Endothelial cell of umbilical vein (primary cell): ENCODE measurements at regions not wholly inside any gene's neighbourhood (a gene's known extent, or its start where the extent isn't known, plus 50 kb on each side); places are given as distances from the start of the nearest gene placed in this dataset.

ENCODE experiments used
- BruUV-seq: library from RNA; stranded (reverse); fragments of 400-500 nt; replicated peaks from 2 replicates; lab custom pipeline; 2021; lab: Mats Ljungman, UMichigan
- CTCF ChIA-PET: fragments of 300-600, 350-600 bp; sonication (Branson Sonifier 250); formaldehyde crosslinking; loops from one replicate; lab custom pipeline; 2021; ENCODE audit warnings: antibody characterized with exemption, inconsistent platforms; lab: Charles Lee
- POLR2A ChIA-PET: fragments of 300-600, 350-600 bp; sonication (Branson Sonifier 250); formaldehyde crosslinking; loops from one replicate; lab custom pipeline; 2021; ENCODE audit warnings: antibody characterized with exemption, inconsistent platforms; lab: Charles Lee
- DNase-seq: peaks from one replicate; pipeline ENCODE4 v3.0.0-alpha.2; 2011; ENCODE audit warnings: low read depth, low spot score
- FAIRE-seq: peaks from 2 replicates; lab custom pipeline; 2011; peaks lifted over from hg19 to GRCh38; lab: Jason Lieb, UNC
- H2AFZ ChIP-seq: 2 replicates; pipeline ENCODE4 v1.6.0; 2012; ENCODE audit warnings: low read depth, low read length, control low read depth, inconsistent platforms
- H3K27ac ChIP-seq: 2 replicates; pipeline ENCODE4 v1.5.1; 2011; ENCODE audit warnings: low read depth, mild to moderate bottlenecking, control low read depth, low read length, moderate library complexity; ENCODE audit not compliant: insufficient read depth
- H3K27me3 ChIP-seq, 2 experiments: 2 replicates each; pipeline versions ENCODE4 v1.6.0 to v1.6.1; 2011; ENCODE audit warnings: low read length in 2 of 2, mixed read lengths in 1 of 2; ENCODE audit not compliant: control insufficient read depth in 2 of 2, insufficient read depth in 2 of 2
- H3K36me3 ChIP-seq, 2 experiments: 2 replicates in 1 of 2; 3 replicates in 1 of 2; pipeline ENCODE4 v1.5.1; 2011; ENCODE audit warnings: low read length in 2 of 2, mild to moderate bottlenecking in 1 of 2, moderate library complexity in 1 of 2; ENCODE audit not compliant: control insufficient read depth in 2 of 2, insufficient read depth in 2 of 2; ENCODE audit errors: extremely low read depth in 1 of 2
- H3K4me1 ChIP-seq: 3 replicates; pipeline ENCODE4 v1.5.1; 2011; ENCODE audit warnings: mild to moderate bottlenecking, low read length; ENCODE audit not compliant: control insufficient read depth, insufficient read depth; ENCODE audit errors: extremely low read depth
- H3K4me2 ChIP-seq: 2 replicates; pipeline ENCODE4 v1.6.1; 2011; ENCODE audit warnings: low read length, control low read depth, mixed read lengths; ENCODE audit not compliant: insufficient read depth
- H3K4me3 ChIP-seq, 3 experiments: fragments of 200-600 bp in 1 of 3; sonication (generic), shearing (Covaris generic) in 1 of 3; replicated peaks in 1 of 3; 2 replicates each; pipeline ENCODE4 v1.5.1; 2011 to 2016; ENCODE audit warnings: control low read depth in 3 of 3, low read length in 3 of 3, mild to moderate bottlenecking in 2 of 3, inconsistent platforms in 1 of 3, low read depth in 1 of 3, moderate library complexity in 1 of 3; ENCODE audit not compliant: insufficient read depth in 1 of 3
- H3K79me2 ChIP-seq: 2 replicates; pipeline ENCODE4 v1.6.0; 2012; ENCODE audit warnings: low read length, inconsistent platforms; ENCODE audit not compliant: control insufficient read depth, insufficient read depth
- H3K9ac ChIP-seq: replicated peaks from 2 replicates; pipeline ENCODE3; 2011; ENCODE audit warnings: low read length, control low read depth; ENCODE audit not compliant: insufficient read depth; ENCODE audit errors: extremely low read depth
- H3K9me1 ChIP-seq: replicated peaks from 3 replicates; pipeline ENCODE4 v1.6.0; 2011; ENCODE audit warnings: mild to moderate bottlenecking, low read length; ENCODE audit not compliant: control insufficient read depth, insufficient read depth; ENCODE audit errors: extremely low read depth
- H3K9me3 ChIP-seq: replicated peaks from 2 replicates; pipeline ENCODE4 v1.5.1; 2012; ENCODE audit warnings: low read length, inconsistent platforms; ENCODE audit not compliant: control insufficient read depth, insufficient read depth
- H4K20me1 ChIP-seq: replicated peaks from 2 replicates; pipeline ENCODE3; 2011; ENCODE audit warnings: mild to moderate bottlenecking, low read length; ENCODE audit not compliant: control insufficient read depth, insufficient read depth; ENCODE audit errors: extremely low read depth
- EZH2 ChIP-seq: IDR thresholded peaks from 2 replicates; pipeline ENCODE4 v1.6.1; 2012; ENCODE audit warnings: borderline replicate concordance, low read depth, mild to moderate bottlenecking, moderate library complexity, low read length, inconsistent platforms; ENCODE audit not compliant: severe bottlenecking
- FOS ChIP-seq: IDR thresholded peaks from 2 replicates; pipeline ENCODE4 v1.6.1; 2011; ENCODE audit warnings: mild to moderate bottlenecking, low read length, moderate library complexity, borderline replicate concordance; ENCODE audit not compliant: insufficient read depth
- GATA2 ChIP-seq: IDR thresholded peaks from 2 replicates; pipeline ENCODE4 v1.7.0; 2011; ENCODE audit warnings: low read depth, mild to moderate bottlenecking, moderate library complexity, mixed read lengths, low read length; ENCODE audit not compliant: insufficient read length, insufficient read depth
- JUN ChIP-seq: IDR thresholded peaks from 2 replicates; pipeline ENCODE4 v1.6.1; 2011; ENCODE audit warnings: borderline replicate concordance, low read depth; ENCODE audit not compliant: insufficient read length, insufficient read depth
- MAX ChIP-seq: IDR thresholded peaks from 2 replicates; pipeline ENCODE4 v1.6.1; 2011; ENCODE audit not compliant: insufficient read depth, insufficient read length
- MYC ChIP-seq: IDR thresholded peaks from one replicate; pipeline ENCODE4 v1.6.1; 2011; ENCODE audit warnings: mild to moderate bottlenecking, low read depth, low read length
- POLR2A ChIP-seq: IDR thresholded peaks from 2 replicates; pipeline ENCODE4 v1.6.1; 2012; ENCODE audit warnings: low read depth, mild to moderate bottlenecking, control low read depth, low read length
- POLR2AphosphoS5 ChIP-seq: IDR thresholded peaks from 2 replicates; pipeline ENCODE4 v1.6.1; 2012; ENCODE audit warnings: low read depth, mild to moderate bottlenecking, control low read depth, low read length, moderate library complexity; ENCODE audit not compliant: insufficient read depth
- dilution Hi-C: fragments of 300-500 bp; cut with MboI; formaldehyde crosslinking; loops from one replicate; pipeline ENCODE4 v1.15.0; 2019; ENCODE audit warnings: low sequenced_read_pairs; ENCODE audit not compliant: extremely low pct_ligation_motif_present
- intact Hi-C: fragments of 100-400 bp; cut with micrococcal nuclease; formaldehyde crosslinking; loops from one replicate; pipeline ENCODE4 v1.10.0; 2022
- TF ChIP-seq, protein P1 (sequence below), 2 donors: IDR thresholded peaks; 1 replicate in 1 of 2; 2 replicates in 1 of 2; pipeline ENCODE4 v1.5.1; 2011; ENCODE audit warnings: low read length in 2 of 2, mild to moderate bottlenecking in 2 of 2, moderate library complexity in 2 of 2, control low read depth in 1 of 2, inconsistent platforms in 1 of 2, low read depth in 1 of 2; ENCODE audit not compliant: insufficient read depth in 1 of 2; ENCODE audit errors: extremely low read depth in 1 of 2

DNA sequence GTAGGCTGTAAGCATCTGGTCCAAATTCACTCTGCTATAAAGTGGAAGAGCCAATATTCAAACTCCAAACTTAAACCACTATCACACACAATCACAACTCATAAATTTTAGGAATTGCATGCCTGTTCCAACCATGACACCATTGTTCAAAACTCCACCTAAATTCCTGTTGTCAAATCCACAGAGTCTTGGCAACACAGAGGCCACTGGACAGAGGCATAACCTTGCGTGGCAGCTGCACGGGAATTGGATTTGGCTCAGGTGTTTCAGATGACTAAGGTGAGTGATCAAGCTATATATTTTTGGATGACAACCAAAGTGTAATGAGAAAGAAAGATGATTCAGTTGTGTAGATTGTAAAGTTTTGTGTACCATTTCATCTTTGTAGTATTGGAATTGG, 422.7 kb upstream of the TNP1 start:
- no peaks in the 10 kb centered on the region for H4K20me1 ChIP-seq
- H3K9ac ChIP-seq, result no peak overlapping the region
- ChIA-PET POLR2A (no interaction called here), CTCF (no interaction called here)
- TF ChIP-seq FOS (no peak), JUN (no peak), POLR2AphosphoS5 (no peak), EZH2 (no peak), GATA2 (no peak), MYC (no peak), POLR2A (no peak), MAX (no peak)
- TF ChIP-seq, protein P1, sequence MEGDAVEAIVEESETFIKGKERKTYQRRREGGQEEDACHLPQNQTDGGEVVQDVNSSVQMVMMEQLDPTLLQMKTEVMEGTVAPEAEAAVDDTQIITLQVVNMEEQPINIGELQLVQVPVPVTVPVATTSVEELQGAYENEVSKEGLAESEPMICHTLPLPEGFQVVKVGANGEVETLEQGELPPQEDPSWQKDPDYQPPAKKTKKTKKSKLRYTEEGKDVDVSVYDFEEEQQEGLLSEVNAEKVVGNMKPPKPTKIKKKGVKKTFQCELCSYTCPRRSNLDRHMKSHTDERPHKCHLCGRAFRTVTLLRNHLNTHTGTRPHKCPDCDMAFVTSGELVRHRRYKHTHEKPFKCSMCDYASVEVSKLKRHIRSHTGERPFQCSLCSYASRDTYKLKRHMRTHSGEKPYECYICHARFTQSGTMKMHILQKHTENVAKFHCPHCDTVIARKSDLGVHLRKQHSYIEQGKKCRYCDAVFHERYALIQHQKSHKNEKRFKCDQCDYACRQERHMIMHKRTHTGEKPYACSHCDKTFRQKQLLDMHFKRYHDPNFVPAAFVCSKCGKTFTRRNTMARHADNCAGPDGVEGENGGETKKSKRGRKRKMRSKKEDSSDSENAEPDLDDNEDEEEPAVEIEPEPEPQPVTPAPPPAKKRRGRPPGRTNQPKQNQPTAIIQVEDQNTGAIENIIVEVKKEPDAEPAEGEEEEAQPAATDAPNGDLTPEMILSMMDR (IDR thresholded peaks at IDR 0.05; ENCODE audit: extremely low read depth in 1 of 2, insufficient read depth in 1 of 2, low read depth in 1 of 2, low read length in 2 of 2), result no peak
- H3K4me3 ChIP-seq, result no peak overlapping the region
- H2AFZ ChIP-seq, result no peak overlapping the region
- intact Hi-C loops, result no loop called here
- DNase-seq, result no peak
- H3K27ac ChIP-seq, result no peak overlapping the region
- BruUV-seq, result no TSS peak
- H3K4me2 ChIP-seq, result no peak overlapping the region
- no peaks in the 10 kb centered on the region for H3K9me3 ChIP-seq
- no peaks in the 10 kb centered on the region for H3K27me3 ChIP-seq
- no peaks in the 10 kb centered on the region for H3K9me1 ChIP-seq
- H3K79me2 ChIP-seq, result no peaks in the 10 kb centered on the region
- no peak for FAIRE-seq
- H3K36me3 ChIP-seq, result no peaks in the 10 kb centered on the region
- dilution Hi-C loops, result no loop called here
- peaks cover 14% of the 10 kb centered on the region for H3K4me1 ChIP-seq
